ENCODE measurements at regions not wholly inside any gene's neighbourhood (a gene's known extent, or its start where the extent isn't known, plus 50 kb on each side); places are given as distances from the start of the nearest gene placed in this dataset.

- H3K4me3 ChIP-seq: no peak overlapping the region
- TF ChIP-seq CTCF (IDR thresholded peaks at IDR 0.05): no peak
- DNase-seq (ENCODE audit: low spot score): no peak
- no peak overlapping the region for H3K27ac ChIP-seq
These were observed 196.4 kb upstream of the GMDS start for GRCh38 chr6:2441601-2442475.

GRCh38 chr6:2440516-2440915, 195.1 kb upstream of the GMDS start:
- Histone ChIP-seq H3K4me3 (no peak overlapping the region), H3K27ac (no peak overlapping the region)
- no peak for DNase-seq (ENCODE audit: low spot score)
- TF ChIP-seq CTCF (IDR thresholded peaks at IDR 0.05): no peak

DNA sequence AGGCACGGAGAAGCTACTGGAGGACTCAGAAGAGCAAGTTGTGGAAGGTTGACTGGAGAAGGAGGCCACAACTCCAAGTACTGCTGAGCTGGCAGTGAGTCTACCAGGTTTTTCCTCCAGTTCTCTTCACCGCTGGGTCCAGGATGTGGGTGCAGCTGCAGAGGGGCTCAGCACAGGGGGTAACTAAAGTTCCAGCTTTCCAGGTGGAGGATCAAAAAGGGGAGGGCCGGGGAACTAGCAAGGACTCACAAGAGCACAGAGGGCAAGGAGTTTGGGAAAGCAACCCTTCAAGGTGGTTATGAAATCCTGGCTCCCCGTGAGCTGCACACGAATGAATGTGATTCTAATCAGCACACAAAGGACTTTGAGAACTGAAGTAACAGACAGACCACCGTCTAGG, 194.2 kb upstream of the GMDS start:
- Histone ChIP-seq H3K27ac (no peak overlapping the region), H3K4me3 (no peak overlapping the region)
- DNase-seq (ENCODE audit: low spot score): no peak
- no peak for TF ChIP-seq CTCF (IDR thresholded peaks at IDR 0.05)

DNA sequence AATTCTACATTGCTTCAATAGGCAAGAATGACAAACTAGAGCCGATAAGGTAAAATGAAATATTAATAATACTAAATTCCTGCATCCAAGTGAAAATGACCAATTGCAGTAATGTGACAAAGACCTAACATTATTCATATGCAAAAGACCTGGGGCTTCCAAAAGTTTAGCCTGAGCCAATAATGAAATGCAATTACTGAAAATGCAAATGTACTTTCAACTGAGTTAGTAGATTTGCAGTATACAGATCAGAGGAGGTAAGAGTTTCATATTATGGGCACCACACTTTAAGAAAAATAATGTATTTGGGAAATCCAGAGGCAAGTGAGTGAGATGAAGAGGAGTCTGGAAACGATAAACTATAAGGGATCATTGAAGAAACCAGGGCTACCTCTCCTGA, 193.7 kb upstream of the GMDS start:
- no peak for DNase-seq (ENCODE audit: low spot score)
- no peak for TF ChIP-seq CTCF (IDR thresholded peaks at IDR 0.05)
- no peak overlapping the region for H3K4me3 ChIP-seq
- H3K27ac ChIP-seq: no peak overlapping the region

GRCh38 chr6:2436410-2437154, 191.2 kb upstream of the GMDS start:
- H3K27ac ChIP-seq: no peak overlapping the region
- no peak for DNase-seq (ENCODE audit: low spot score)
- no peak overlapping the region for H3K4me3 ChIP-seq
- no peak for TF ChIP-seq CTCF (IDR thresholded peaks at IDR 0.05)

- no peak for TF ChIP-seq CTCF (IDR thresholded peaks at IDR 0.05)
- no peak overlapping the region for H3K4me3 ChIP-seq
- H3K27ac ChIP-seq: no peak overlapping the region
- no peak for DNase-seq (ENCODE audit: low spot score)
These were observed 189.9 kb upstream of the GMDS start for GRCh38 chr6:2435323-2435722.

Measured in coronary artery (tissue), 2 donors.